Endothelial cell of umbilical vein (primary cell): ENCODE measurements at regions not wholly inside any gene's neighbourhood (a gene's known extent, or its start where the extent isn't known, plus 50 kb on each side); places are given as distances from the start of the nearest gene placed in this dataset.
A peak's percentile ranks its signal among the peaks of the same experiment; 100 is the strongest.

Experiments used
- BruUV-seq: library from RNA; stranded (reverse); fragments of 400-500 nt; replicated peaks from 2 replicates; lab custom pipeline; 2021; lab: Mats Ljungman, UMichigan
- CTCF ChIA-PET: fragments of 300-600, 350-600 bp; sonication (Branson Sonifier 250); formaldehyde crosslinking; loops from one replicate; lab custom pipeline; 2021; ENCODE audit warnings: antibody characterized with exemption, inconsistent platforms; lab: Charles Lee
- POLR2A ChIA-PET: fragments of 300-600, 350-600 bp; sonication (Branson Sonifier 250); formaldehyde crosslinking; loops from one replicate; lab custom pipeline; 2021; ENCODE audit warnings: antibody characterized with exemption, inconsistent platforms; lab: Charles Lee
- DNase-seq: peaks from one replicate; pipeline ENCODE4 v3.0.0-alpha.2; 2011; ENCODE audit warnings: low read depth, low spot score
- FAIRE-seq: peaks from 2 replicates; lab custom pipeline; 2011; peaks lifted over from hg19 to GRCh38; lab: Jason Lieb, UNC
- H2AFZ ChIP-seq: 2 replicates; pipeline ENCODE4 v1.6.0; 2012; ENCODE audit warnings: low read depth, low read length, control low read depth, inconsistent platforms
- H3K27ac ChIP-seq: 2 replicates; pipeline ENCODE4 v1.5.1; 2011; ENCODE audit warnings: low read depth, mild to moderate bottlenecking, control low read depth, low read length, moderate library complexity; ENCODE audit not compliant: insufficient read depth
- H3K27me3 ChIP-seq, 2 experiments: 2 replicates each; pipeline versions ENCODE4 v1.6.0 to v1.6.1; 2011; ENCODE audit warnings: low read length in 2 of 2, mixed read lengths in 1 of 2; ENCODE audit not compliant: control insufficient read depth in 2 of 2, insufficient read depth in 2 of 2
- H3K36me3 ChIP-seq, 2 experiments: 2 replicates in 1 of 2; 3 replicates in 1 of 2; pipeline ENCODE4 v1.5.1; 2011; ENCODE audit warnings: low read length in 2 of 2, mild to moderate bottlenecking in 1 of 2, moderate library complexity in 1 of 2; ENCODE audit not compliant: control insufficient read depth in 2 of 2, insufficient read depth in 2 of 2; ENCODE audit errors: extremely low read depth in 1 of 2
- H3K4me1 ChIP-seq: 3 replicates; pipeline ENCODE4 v1.5.1; 2011; ENCODE audit warnings: mild to moderate bottlenecking, low read length; ENCODE audit not compliant: control insufficient read depth, insufficient read depth; ENCODE audit errors: extremely low read depth
- H3K4me2 ChIP-seq: 2 replicates; pipeline ENCODE4 v1.6.1; 2011; ENCODE audit warnings: low read length, control low read depth, mixed read lengths; ENCODE audit not compliant: insufficient read depth
- H3K4me3 ChIP-seq, 3 experiments: fragments of 200-600 bp in 1 of 3; sonication (generic), shearing (Covaris generic) in 1 of 3; replicated peaks in 1 of 3; 2 replicates each; pipeline ENCODE4 v1.5.1; 2011 to 2016; ENCODE audit warnings: control low read depth in 3 of 3, low read length in 3 of 3, mild to moderate bottlenecking in 2 of 3, inconsistent platforms in 1 of 3, low read depth in 1 of 3, moderate library complexity in 1 of 3; ENCODE audit not compliant: insufficient read depth in 1 of 3
- H3K79me2 ChIP-seq: 2 replicates; pipeline ENCODE4 v1.6.0; 2012; ENCODE audit warnings: low read length, inconsistent platforms; ENCODE audit not compliant: control insufficient read depth, insufficient read depth
- H3K9ac ChIP-seq: replicated peaks from 2 replicates; pipeline ENCODE3; 2011; ENCODE audit warnings: low read length, control low read depth; ENCODE audit not compliant: insufficient read depth; ENCODE audit errors: extremely low read depth
- H3K9me1 ChIP-seq: replicated peaks from 3 replicates; pipeline ENCODE4 v1.6.0; 2011; ENCODE audit warnings: mild to moderate bottlenecking, low read length; ENCODE audit not compliant: control insufficient read depth, insufficient read depth; ENCODE audit errors: extremely low read depth
- H3K9me3 ChIP-seq: replicated peaks from 2 replicates; pipeline ENCODE4 v1.5.1; 2012; ENCODE audit warnings: low read length, inconsistent platforms; ENCODE audit not compliant: control insufficient read depth, insufficient read depth
- H4K20me1 ChIP-seq: replicated peaks from 2 replicates; pipeline ENCODE3; 2011; ENCODE audit warnings: mild to moderate bottlenecking, low read length; ENCODE audit not compliant: control insufficient read depth, insufficient read depth; ENCODE audit errors: extremely low read depth
- CTCF ChIP-seq, 2 donors: IDR thresholded peaks; 1 replicate in 1 of 2; 2 replicates in 1 of 2; pipeline ENCODE4 v1.5.1; 2011; ENCODE audit warnings: low read length in 2 of 2, mild to moderate bottlenecking in 2 of 2, moderate library complexity in 2 of 2, control low read depth in 1 of 2, inconsistent platforms in 1 of 2, low read depth in 1 of 2; ENCODE audit not compliant: insufficient read depth in 1 of 2; ENCODE audit errors: extremely low read depth in 1 of 2
- EZH2 ChIP-seq: IDR thresholded peaks from 2 replicates; pipeline ENCODE4 v1.6.1; 2012; ENCODE audit warnings: borderline replicate concordance, low read depth, mild to moderate bottlenecking, moderate library complexity, low read length, inconsistent platforms; ENCODE audit not compliant: severe bottlenecking
- FOS ChIP-seq: IDR thresholded peaks from 2 replicates; pipeline ENCODE4 v1.6.1; 2011; ENCODE audit warnings: mild to moderate bottlenecking, low read length, moderate library complexity, borderline replicate concordance; ENCODE audit not compliant: insufficient read depth
- GATA2 ChIP-seq: IDR thresholded peaks from 2 replicates; pipeline ENCODE4 v1.7.0; 2011; ENCODE audit warnings: low read depth, mild to moderate bottlenecking, moderate library complexity, mixed read lengths, low read length; ENCODE audit not compliant: insufficient read length, insufficient read depth
- JUN ChIP-seq: IDR thresholded peaks from 2 replicates; pipeline ENCODE4 v1.6.1; 2011; ENCODE audit warnings: borderline replicate concordance, low read depth; ENCODE audit not compliant: insufficient read length, insufficient read depth
- MAX ChIP-seq: IDR thresholded peaks from 2 replicates; pipeline ENCODE4 v1.6.1; 2011; ENCODE audit not compliant: insufficient read depth, insufficient read length
- MYC ChIP-seq: IDR thresholded peaks from one replicate; pipeline ENCODE4 v1.6.1; 2011; ENCODE audit warnings: mild to moderate bottlenecking, low read depth, low read length
- POLR2A ChIP-seq: IDR thresholded peaks from 2 replicates; pipeline ENCODE4 v1.6.1; 2012; ENCODE audit warnings: low read depth, mild to moderate bottlenecking, control low read depth, low read length
- POLR2AphosphoS5 ChIP-seq: IDR thresholded peaks from 2 replicates; pipeline ENCODE4 v1.6.1; 2012; ENCODE audit warnings: low read depth, mild to moderate bottlenecking, control low read depth, low read length, moderate library complexity; ENCODE audit not compliant: insufficient read depth
- dilution Hi-C: fragments of 300-500 bp; cut with MboI; formaldehyde crosslinking; loops from one replicate; pipeline ENCODE4 v1.15.0; 2019; ENCODE audit warnings: low sequenced_read_pairs; ENCODE audit not compliant: extremely low pct_ligation_motif_present
- intact Hi-C: fragments of 100-400 bp; cut with micrococcal nuclease; formaldehyde crosslinking; loops from one replicate; pipeline ENCODE4 v1.10.0; 2022

GRCh38 chr3:43874290-43874689 lies 183.6 kb downstream of the ABHD5 start:
- Histone ChIP-seq H3K9me1 (no peaks in the 10 kb centered on the region), H2AFZ (no peak overlapping the region), H4K20me1 (no peaks in the 10 kb centered on the region), H3K4me3 (no peak overlapping the region), H3K27me3 (peaks cover 2% of the 10 kb centered on the region in 2 experiments), H3K27ac (no peak overlapping the region), H3K4me1 (peaks cover 49% of the 10 kb centered on the region), H3K79me2 (no peaks in the 10 kb centered on the region), H3K9me3 (no peaks in the 10 kb centered on the region), H3K36me3 (no peaks in the 10 kb centered on the region), H3K9ac (no peak overlapping the region), H3K4me2 (no peak overlapping the region)
- FAIRE-seq, result peak; percentile 38
- dilution Hi-C loops, result no loop called here
- no TSS peak for BruUV-seq
- DNase-seq, result no peak
- peak; percentile 38 for TF ChIP-seq FOS
- no peak for TF ChIP-seq MAX
- peak; percentile 7 for TF ChIP-seq GATA2
- ChIA-PET CTCF (interaction anchor here (11.9 kb wide), 1 partner anchor 18 kb away, joined by 140 read pairs; no protein-coding TSS in a partner anchor), POLR2A (no interaction called here)
- intact Hi-C loops, result loop anchor here (5.0 kb wide), 1 partner anchor 167 kb away; no protein-coding TSS in a partner anchor

GRCh38 chr3:43874731-43875130 lies 184.0 kb downstream of the ABHD5 start:
- no peak overlapping the region for H3K9ac ChIP-seq
- intact Hi-C loops, result loop anchor here (5.0 kb wide), 1 partner anchor 167 kb away; no protein-coding TSS in a partner anchor

More at GRCh38 chr3:43874731-43875130, 184.0 kb downstream of the ABHD5 start:
- Histone ChIP-seq H3K27ac (no peak overlapping the region), H3K4me1 (peaks cover 45% of the 10 kb centered on the region), H3K79me2 (no peaks in the 10 kb centered on the region), H3K4me2 (no peak overlapping the region), H3K27me3 (peaks cover 2 to 3% of the 10 kb centered on the region in 2 experiments), H3K9me3 (no peaks in the 10 kb centered on the region), H3K4me3 (no peak overlapping the region), H3K9me1 (no peaks in the 10 kb centered on the region), H3K36me3 (no peaks in the 10 kb centered on the region), H4K20me1 (no peaks in the 10 kb centered on the region), H2AFZ (no peak overlapping the region)
- no TSS peak for BruUV-seq
- dilution Hi-C loops, result no loop called here
- no peak for TF ChIP-seq POLR2A
- no peak for TF ChIP-seq GATA2
- TF ChIP-seq JUN, result no peak
- no peak for TF ChIP-seq EZH2
- TF ChIP-seq POLR2AphosphoS5, result no peak
- no peak for TF ChIP-seq FOS
- no peak for TF ChIP-seq MYC
- TF ChIP-seq MAX, result no peak
- no peak for TF ChIP-seq CTCF (IDR thresholded peaks at IDR 0.05; ENCODE audit: extremely low read depth in 1 of 2, insufficient read depth in 1 of 2, low read depth in 1 of 2, low read length in 2 of 2)
- POLR2A ChIA-PET, result no interaction called here
- DNase-seq (no peak), FAIRE-seq (no peak)
- CTCF ChIA-PET, result interaction anchor here (11.9 kb wide), 1 partner anchor 18 kb away, joined by 140 read pairs; no protein-coding TSS in a partner anchor
